ENCODE measurements at regions not wholly inside any gene's neighbourhood (a gene's known extent, or its start where the extent isn't known, plus 50 kb on each side); places are given as distances from the start of the nearest gene placed in this dataset.
"Not testable (repeated sequence)": the region's sequence is repeated elsewhere in the genome, so short reads cannot be mapped to it uniquely, and the experiment has no call there.

- DNase-seq (ENCODE audit: low spot score): no peak
- Histone ChIP-seq H3K4me3 (no peak overlapping the region), H3K27ac (no peak overlapping the region)
- TF ChIP-seq, protein P1, sequence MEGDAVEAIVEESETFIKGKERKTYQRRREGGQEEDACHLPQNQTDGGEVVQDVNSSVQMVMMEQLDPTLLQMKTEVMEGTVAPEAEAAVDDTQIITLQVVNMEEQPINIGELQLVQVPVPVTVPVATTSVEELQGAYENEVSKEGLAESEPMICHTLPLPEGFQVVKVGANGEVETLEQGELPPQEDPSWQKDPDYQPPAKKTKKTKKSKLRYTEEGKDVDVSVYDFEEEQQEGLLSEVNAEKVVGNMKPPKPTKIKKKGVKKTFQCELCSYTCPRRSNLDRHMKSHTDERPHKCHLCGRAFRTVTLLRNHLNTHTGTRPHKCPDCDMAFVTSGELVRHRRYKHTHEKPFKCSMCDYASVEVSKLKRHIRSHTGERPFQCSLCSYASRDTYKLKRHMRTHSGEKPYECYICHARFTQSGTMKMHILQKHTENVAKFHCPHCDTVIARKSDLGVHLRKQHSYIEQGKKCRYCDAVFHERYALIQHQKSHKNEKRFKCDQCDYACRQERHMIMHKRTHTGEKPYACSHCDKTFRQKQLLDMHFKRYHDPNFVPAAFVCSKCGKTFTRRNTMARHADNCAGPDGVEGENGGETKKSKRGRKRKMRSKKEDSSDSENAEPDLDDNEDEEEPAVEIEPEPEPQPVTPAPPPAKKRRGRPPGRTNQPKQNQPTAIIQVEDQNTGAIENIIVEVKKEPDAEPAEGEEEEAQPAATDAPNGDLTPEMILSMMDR (IDR thresholded peaks at IDR 0.05): no peak
Observed at GRCh38 chr5:164317676-164318075, 812.3 kb downstream of the MAT2B start.

DNA sequence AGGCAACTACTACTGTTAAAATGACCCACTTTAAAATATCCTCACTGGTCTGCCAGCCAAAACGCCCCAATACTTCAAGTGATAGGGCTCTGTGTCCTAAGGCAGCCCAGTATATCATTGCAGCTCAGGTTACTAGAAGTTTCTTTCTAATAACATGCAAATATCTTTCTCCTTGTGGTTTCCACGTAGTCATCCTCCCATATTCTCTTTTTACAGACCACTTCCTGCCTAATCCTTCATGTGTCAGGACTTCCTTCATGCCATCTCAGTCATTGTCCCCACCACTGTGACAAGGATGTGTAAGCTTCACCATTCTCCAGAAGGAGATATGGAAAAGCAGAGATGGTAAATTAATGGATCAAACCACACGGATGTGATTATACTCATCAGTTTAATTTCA, 813.7 kb downstream of the MAT2B start:
- Histone ChIP-seq H3K27ac (no peak overlapping the region), H3K4me3 (no peak overlapping the region)
- TF ChIP-seq, protein P1 (IDR thresholded peaks at IDR 0.05): no peak
- no peak for DNase-seq (ENCODE audit: low spot score)

DNA sequence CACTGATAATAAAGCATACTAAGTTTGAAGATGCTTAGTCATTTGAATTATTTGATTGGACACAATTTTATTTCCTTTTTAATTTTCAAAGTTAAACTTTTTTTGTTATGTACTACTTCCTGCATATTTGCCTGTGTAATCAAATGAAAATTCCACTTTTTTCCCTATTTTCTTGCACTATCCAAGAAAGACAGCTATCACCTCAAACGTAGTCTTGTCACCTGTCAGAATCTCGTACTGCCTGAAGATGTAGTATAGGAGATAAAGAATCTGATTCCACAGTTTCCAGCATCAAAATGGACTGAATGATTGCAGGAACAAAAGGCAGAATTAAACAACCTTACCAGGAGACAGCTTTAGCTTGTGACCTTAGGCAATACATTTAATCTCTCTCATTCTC, 818.8 kb downstream of the MAT2B start:
- DNase-seq (ENCODE audit: low spot score): no peak
- H3K4me3 ChIP-seq: no peak overlapping the region
- no peak overlapping the region for H3K27ac ChIP-seq
- TF ChIP-seq, protein P1 (IDR thresholded peaks at IDR 0.05): no peak

DNA sequence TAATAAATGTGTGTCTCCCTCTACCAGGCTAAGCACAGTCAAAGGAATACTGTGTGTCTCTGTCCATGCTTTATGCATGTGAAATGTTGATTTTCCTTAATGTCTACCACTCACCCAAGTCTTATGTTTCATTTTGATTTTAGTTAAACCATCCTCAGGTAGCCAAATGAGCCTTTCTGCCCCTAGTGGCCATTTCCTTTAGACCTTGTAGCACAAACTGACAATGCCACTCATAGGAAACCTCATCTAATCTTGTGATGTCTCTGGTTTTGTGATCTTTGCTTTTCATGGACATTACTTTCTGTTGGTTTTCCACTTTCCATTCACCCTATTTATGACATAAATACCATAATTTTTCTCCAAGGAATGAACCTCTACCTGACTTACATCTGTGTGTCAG, 820.8 kb downstream of the MAT2B start:
- DNase-seq (ENCODE audit: low spot score): no peak
- Histone ChIP-seq H3K27ac (no peak overlapping the region), H3K4me3 (no peak overlapping the region)
- TF ChIP-seq, protein P1 (IDR thresholded peaks at IDR 0.05): no peak

GRCh38 chr5:164327166-164327565, 821.7 kb downstream of the MAT2B start:
- H3K27ac ChIP-seq; DNase-seq (ENCODE audit: low spot score); H3K4me3 ChIP-seq: not testable (repeated sequence)

DNA sequence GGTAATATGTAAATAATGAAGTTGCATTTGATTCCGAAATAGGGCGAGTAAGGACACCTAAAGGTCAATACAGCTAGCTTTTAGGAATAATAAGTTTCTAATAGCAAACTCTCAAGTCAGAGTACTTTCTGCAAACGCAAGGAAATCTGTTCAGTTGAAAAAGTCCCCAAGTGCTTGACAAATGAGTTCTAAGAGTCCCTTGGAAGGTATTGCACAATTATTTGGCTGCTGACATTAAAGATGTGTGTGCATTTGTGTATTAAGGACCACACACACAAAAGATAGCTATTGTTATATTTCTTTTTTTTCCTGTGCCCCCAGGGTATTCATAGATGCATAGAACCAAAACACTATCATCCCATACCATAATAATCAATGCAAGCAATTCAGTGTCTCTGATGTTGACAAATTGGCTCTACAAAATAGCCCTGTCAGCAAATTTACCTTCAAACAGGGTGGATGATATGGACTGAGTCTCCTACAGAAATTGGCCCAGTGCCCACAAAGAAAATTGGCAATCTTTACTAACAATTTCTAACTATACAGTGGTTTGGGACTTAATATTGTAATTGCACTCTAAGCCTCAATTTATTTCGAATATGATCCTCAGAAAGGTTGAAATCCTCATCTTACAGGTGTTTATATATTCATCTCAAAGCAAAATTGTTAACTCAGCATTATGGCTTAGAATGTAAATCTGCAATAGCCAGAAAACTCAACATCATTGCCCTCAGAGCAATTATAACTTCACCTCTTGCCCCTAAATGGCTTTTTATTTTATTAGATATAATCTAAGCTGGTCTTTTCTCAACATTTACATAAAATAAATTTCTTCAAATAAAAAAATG, 827.2 kb downstream of the MAT2B start:
- H3K4me3 ChIP-seq: no peak overlapping the region
- DNase-seq (ENCODE audit: low spot score): no peak
- TF ChIP-seq, protein P1 (IDR thresholded peaks at IDR 0.05): no peak
- no peak overlapping the region for H3K27ac ChIP-seq

DNA sequence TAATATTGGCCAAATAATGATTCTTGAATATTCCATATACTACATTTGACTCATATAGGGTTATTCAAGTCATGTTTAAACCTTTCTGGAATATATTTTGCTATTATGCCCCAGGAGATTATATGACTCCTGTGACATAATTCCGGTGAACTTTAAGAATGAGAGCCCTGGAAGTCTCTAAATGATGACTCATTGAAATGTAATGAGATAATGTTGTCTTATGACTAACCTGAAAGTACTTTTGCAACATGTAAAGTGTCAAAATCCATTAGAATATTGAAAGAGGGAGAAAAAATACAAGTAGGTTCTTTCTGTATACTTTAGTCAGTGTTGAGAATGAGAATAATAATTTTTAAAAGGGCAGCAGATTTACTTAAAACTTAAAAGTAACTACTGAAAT, 830.4 kb downstream of the MAT2B start:
- Histone ChIP-seq H3K4me3 (no peak overlapping the region), H3K27ac (no peak overlapping the region)
- DNase-seq (ENCODE audit: low spot score): no peak
- TF ChIP-seq, protein P1 (IDR thresholded peaks at IDR 0.05): no peak
